Astrocyte (in vitro differentiated cells and primary cell): ENCODE measurements at regions not wholly inside any gene's neighbourhood (a gene's known extent, or its start where the extent isn't known, plus 50 kb on each side); places are given as distances from the start of the nearest gene placed in this dataset.

Experiments used
- DNase-seq: peaks from one replicate; pipeline ENCODE4 v3.0.0-alpha.2; 2010; ENCODE audit warnings: low read depth
- FAIRE-seq: peaks from 2 replicates; lab custom pipeline; 2011; peaks lifted over from hg19 to GRCh38; lab: Jason Lieb, UNC
- H2AFZ ChIP-seq: 2 replicates; pipeline ENCODE4 v1.6.0; 2012; ENCODE audit warnings: low read depth, low read length, inconsistent platforms
- H3K27ac ChIP-seq: 2 replicates; pipeline ENCODE4 v1.5.1; 2011; ENCODE audit warnings: low read depth, low read length, inconsistent platforms
- H3K27me3 ChIP-seq: 2 replicates; pipeline ENCODE4 v1.6.0; 2011; ENCODE audit warnings: low read length, inconsistent platforms; ENCODE audit not compliant: insufficient read depth
- H3K36me3 ChIP-seq: 2 replicates; pipeline ENCODE4 v1.5.1; 2011; ENCODE audit warnings: low read length, inconsistent platforms; ENCODE audit not compliant: insufficient read depth
- H3K4me1 ChIP-seq: 2 replicates; pipeline ENCODE4 v1.5.1; 2011; ENCODE audit warnings: low read length, inconsistent platforms; ENCODE audit not compliant: insufficient read depth
- H3K4me2 ChIP-seq: 2 replicates; pipeline ENCODE4 v1.6.0; 2012; ENCODE audit warnings: low read length, inconsistent platforms
- H3K4me3 ChIP-seq: 2 replicates; pipeline ENCODE4 v1.5.1; 2011; ENCODE audit warnings: low read depth, mild to moderate bottlenecking, low read length, inconsistent platforms; ENCODE audit not compliant: insufficient read depth
- H3K79me2 ChIP-seq: 2 replicates; pipeline ENCODE4 v1.6.0; 2012; ENCODE audit warnings: mild to moderate bottlenecking, low read length, inconsistent platforms; ENCODE audit not compliant: insufficient read depth
- H3K9ac ChIP-seq: 2 replicates; pipeline ENCODE4 v1.6.0; 2012; ENCODE audit warnings: mild to moderate bottlenecking, low read length, inconsistent platforms
- H3K9me3 ChIP-seq: 2 replicates; pipeline ENCODE4 v1.5.1; 2012; ENCODE audit warnings: low read depth, mild to moderate bottlenecking, low read length, inconsistent platforms; ENCODE audit not compliant: insufficient read depth
- H4K20me1 ChIP-seq: 2 replicates; pipeline ENCODE4 v1.6.0; 2012; ENCODE audit warnings: low read length, inconsistent platforms; ENCODE audit not compliant: insufficient read depth
- H3K27ac Mint-ChIP-seq: one replicate; pipeline ENCODE4 v1.8.0; 2021; ENCODE audit warnings: mild to moderate bottlenecking, mixed read lengths; ENCODE audit not compliant: unreplicated experiment
- H3K27me3 Mint-ChIP-seq: one replicate; pipeline ENCODE4 v1.8.0; 2021; ENCODE audit warnings: low read depth, mixed read lengths; ENCODE audit not compliant: unreplicated experiment
- H3K36me3 Mint-ChIP-seq: one replicate; pipeline ENCODE4 v1.8.0; 2021; ENCODE audit warnings: low read depth, mixed read lengths; ENCODE audit not compliant: unreplicated experiment
- H3K4me1 Mint-ChIP-seq: one replicate; pipeline ENCODE4 v1.8.0; 2021; ENCODE audit warnings: low read depth, mixed read lengths; ENCODE audit not compliant: unreplicated experiment
- H3K4me3 Mint-ChIP-seq: one replicate; pipeline ENCODE4 v1.8.0; 2021; ENCODE audit warnings: mild to moderate bottlenecking, moderate library complexity, mixed read lengths; ENCODE audit not compliant: unreplicated experiment
- H3K9me3 Mint-ChIP-seq: one replicate; pipeline ENCODE4 v1.8.0; 2021; ENCODE audit warnings: mild to moderate bottlenecking, mixed read lengths; ENCODE audit not compliant: unreplicated experiment
- CTCF ChIP-seq: IDR thresholded peaks from 2 replicates; pipeline ENCODE4 v1.5.1; 2011; ENCODE audit warnings: low read depth, mild to moderate bottlenecking, inconsistent platforms, low read length, moderate library complexity; ENCODE audit not compliant: insufficient read depth
- EZH2 ChIP-seq: IDR thresholded peaks from 2 replicates; pipeline ENCODE4 v1.6.1; 2012; ENCODE audit warnings: mild to moderate bottlenecking, low read length, inconsistent platforms; ENCODE audit not compliant: insufficient read depth

DNA sequence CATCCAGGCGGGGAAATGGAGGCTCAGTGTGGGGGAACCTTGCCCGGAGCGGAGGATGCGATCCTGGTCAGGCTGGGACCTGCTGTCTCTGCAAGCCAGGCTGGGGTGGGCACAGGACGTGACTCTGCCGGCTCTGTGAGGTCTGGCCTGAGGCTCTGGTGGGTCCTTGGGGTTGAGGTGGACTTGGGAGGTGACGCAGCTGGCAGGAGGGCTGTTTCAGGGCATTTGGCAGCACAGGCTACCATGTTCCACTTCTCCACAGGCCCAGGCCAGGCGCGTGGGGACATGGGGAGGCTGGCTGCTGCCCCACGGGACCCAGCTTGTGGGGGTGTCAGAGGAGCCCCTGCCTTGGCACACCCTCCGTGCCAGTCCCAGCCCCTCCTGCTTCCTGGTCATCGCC, 1199.7 kb downstream of the BRD1 start:
- H3K9me3 ChIP-seq: no peaks in the 10 kb centered on the region
- H3K27ac ChIP-seq: no peak overlapping the region
- H3K9me3 Mint-ChIP-seq: no peaks in the 10 kb centered on the region
- no peaks in the 10 kb centered on the region for H3K27me3 ChIP-seq
- no peaks in the 10 kb centered on the region for H3K36me3 Mint-ChIP-seq
- H4K20me1 ChIP-seq: peaks cover 9% of the 10 kb centered on the region
- H3K4me2 ChIP-seq: peak overlapping the region; percentile 44
- FAIRE-seq (no peak), DNase-seq (no peak)
- H3K4me3 Mint-ChIP-seq: no peak overlapping the region
- no peak overlapping the region for H3K27ac Mint-ChIP-seq
- H3K4me3 ChIP-seq: no peak overlapping the region
- no peaks in the 10 kb centered on the region for H3K79me2 ChIP-seq
- H2AFZ ChIP-seq: no peak overlapping the region
- H3K4me1 ChIP-seq: peaks cover 11% of the 10 kb centered on the region
- peaks cover 5% of the 10 kb centered on the region for H3K4me1 Mint-ChIP-seq
- H3K9ac ChIP-seq: no peak overlapping the region
- peaks cover 11% of the 10 kb centered on the region for H3K27me3 Mint-ChIP-seq
- no peaks in the 10 kb centered on the region for H3K36me3 ChIP-seq
- TF ChIP-seq EZH2 (no peak), CTCF (no peak)

DNA sequence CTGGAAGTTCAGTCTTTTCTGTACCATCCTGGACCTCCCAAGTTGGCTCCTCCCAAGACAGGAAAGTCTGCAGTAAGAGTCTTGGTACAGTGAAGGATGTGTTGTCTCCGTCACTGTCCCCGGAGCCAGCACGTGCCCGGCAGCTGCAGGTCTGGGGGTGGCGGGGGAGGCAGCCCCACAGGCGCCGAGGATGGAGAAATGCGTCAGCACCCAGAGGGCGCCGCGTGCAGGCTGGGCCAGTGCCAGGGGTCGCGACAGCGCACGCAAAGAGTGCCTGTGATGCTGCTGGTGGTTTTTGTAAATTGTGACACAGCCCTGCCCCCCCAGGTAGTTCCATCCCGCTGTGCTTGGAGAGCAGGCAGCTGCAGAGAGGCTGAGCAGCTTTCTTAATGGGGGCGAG, 1200.5 kb downstream of the BRD1 start:
- H3K36me3 Mint-ChIP-seq: no peaks in the 10 kb centered on the region
- FAIRE-seq (no peak), DNase-seq (peak; percentile 22)
- no peaks in the 10 kb centered on the region for H3K9me3 Mint-ChIP-seq
- H2AFZ ChIP-seq: no peak overlapping the region
- H4K20me1 ChIP-seq: peaks cover 9% of the 10 kb centered on the region
- H3K4me2 ChIP-seq: peak overlapping the region; percentile 44
- H3K27me3 Mint-ChIP-seq: peaks cover 14% of the 10 kb centered on the region
- peaks cover 5% of the 10 kb centered on the region for H3K4me1 Mint-ChIP-seq
- H3K27me3 ChIP-seq: no peaks in the 10 kb centered on the region
- H3K27ac Mint-ChIP-seq: no peak overlapping the region
- TF ChIP-seq CTCF (no peak), EZH2 (no peak)
- H3K27ac ChIP-seq: no peak overlapping the region
- H3K36me3 ChIP-seq: no peaks in the 10 kb centered on the region
- no peaks in the 10 kb centered on the region for H3K9me3 ChIP-seq
- H3K4me3 ChIP-seq: no peak overlapping the region
- no peaks in the 10 kb centered on the region for H3K79me2 ChIP-seq
- peaks cover 11% of the 10 kb centered on the region for H3K4me1 ChIP-seq
- no peak overlapping the region for H3K4me3 Mint-ChIP-seq
- no peak overlapping the region for H3K9ac ChIP-seq

- no peak for DNase-seq
- H3K27me3 Mint-ChIP-seq: peaks cover 21% of the 10 kb centered on the region
- Histone ChIP-seq H3K27me3 (no peaks in the 10 kb centered on the region), H3K9ac (no peak overlapping the region), H3K79me2 (no peaks in the 10 kb centered on the region), H3K4me1 (peaks cover 11% of the 10 kb centered on the region), H3K4me2 (no peak overlapping the region), H2AFZ (no peak overlapping the region), H3K36me3 (no peaks in the 10 kb centered on the region), H3K9me3 (no peaks in the 10 kb centered on the region), H3K4me3 (no peak overlapping the region), H4K20me1 (peaks cover 7% of the 10 kb centered on the region), H3K27ac (no peak overlapping the region)
- peaks cover 5% of the 10 kb centered on the region for H3K4me1 Mint-ChIP-seq
- no peak for TF ChIP-seq EZH2
- no peak for FAIRE-seq
- H3K27ac Mint-ChIP-seq: no peak overlapping the region
- no peak overlapping the region for H3K4me3 Mint-ChIP-seq
- no peaks in the 10 kb centered on the region for H3K9me3 Mint-ChIP-seq
- peaks cover 2% of the 10 kb centered on the region for H3K36me3 Mint-ChIP-seq
Measured at GRCh38 chr22:48624401-48624800, 1203.3 kb downstream of the BRD1 start.
